HepG2 (cell line): ENCODE measurements at regions not wholly inside any gene's neighbourhood (a gene's known extent, or its start where the extent isn't known, plus 50 kb on each side); places are given as distances from the start of the nearest gene placed in this dataset.

Experiments used
- ATAC-seq: fragments of 200-7000 bp; cut with Tn5 transposase; 3 replicates; pipeline ENCODE4 v1.9.1; 2020; ENCODE audit warnings: mild to moderate bottlenecking, moderate library complexity
- BruUV-seq: library from RNA; stranded (reverse); fragments of 400-500 nt; replicated peaks from 2 replicates; lab custom pipeline; 2021; lab: Mats Ljungman, UMichigan
- CTCF ChIA-PET: fragments of 300-600 bp; formaldehyde crosslinking; extraction: SDS; loops from one replicate; lab custom pipeline; 2021; ENCODE audit warnings: low total read pairs, inconsistent platforms, low intra/inter-chr PET ratio; lab: Yijun Ruan, JAX
- POLR2A ChIA-PET: fragments of 350-600 bp; sonication (Branson Sonifier 250); formaldehyde crosslinking; loops from one replicate; lab custom pipeline; 2020; ENCODE audit warnings: antibody characterized with exemption, inconsistent platforms; lab: Yijun Ruan, JAX
- DNase-seq: peaks from one replicate; pipeline ENCODE4 v3.0.0-alpha.2; 2015; ENCODE audit warnings: low spot score
- FAIRE-seq: peaks from 3 replicates; lab custom pipeline; 2011; peaks lifted over from hg19 to GRCh38; lab: Jason Lieb, UNC
- H2AFZ ChIP-seq: one replicate; pipeline ENCODE4 v1.6.1; 2011; ENCODE audit warnings: low read length, inconsistent platforms
- H3K27ac ChIP-seq: fragments of 300-600 bp; 3 replicates; pipeline ENCODE4 v1.8.0; 2011; ENCODE audit warnings: mixed run types, mild to moderate bottlenecking, mixed read lengths, low read length, inconsistent platforms; ENCODE audit not compliant: insufficient read depth; ENCODE audit errors: extremely low read length
- H3K27me3 ChIP-seq, 2 experiments: fragments of 200-600 bp in 1 of 2; 2 replicates in 1 of 2; 3 replicates in 1 of 2; pipeline versions ENCODE4 v1.6.0 to v1.8.0; 2011; ENCODE audit warnings: low read length in 2 of 2, mild to moderate bottlenecking in 2 of 2, moderate library complexity in 2 of 2, inconsistent platforms in 1 of 2; ENCODE audit not compliant: insufficient read depth in 2 of 2, control insufficient read depth in 1 of 2
- H3K36me3 ChIP-seq, 2 experiments: fragments of 200-600 bp in 1 of 2; replicated peaks in 1 of 2; 2 replicates in 1 of 2; 3 replicates in 1 of 2; pipeline versions ENCODE4 v1.5.1 to v1.8.0; 2011; ENCODE audit warnings: low read length in 2 of 2, inconsistent platforms in 1 of 2; ENCODE audit not compliant: insufficient read depth in 2 of 2, control insufficient read depth in 1 of 2
- H3K4me1 ChIP-seq: 2 replicates; pipeline ENCODE4 v1.5.1; 2012; ENCODE audit warnings: low read length, inconsistent platforms; ENCODE audit not compliant: insufficient read depth
- H3K4me2 ChIP-seq: 2 replicates; pipeline ENCODE4 v1.6.0; 2011; ENCODE audit warnings: low read depth, low read length, inconsistent platforms
- H3K4me3 ChIP-seq, 3 experiments: fragments of 200-600 bp in 1 of 3; sonication (generic), shearing (Covaris generic) in 1 of 3; replicated peaks in 1 of 3; 2 replicates each; pipeline ENCODE4 v1.5.1; 2011 to 2016; ENCODE audit warnings: low read length in 3 of 3, inconsistent platforms in 2 of 3, low read depth in 2 of 3, mild to moderate bottlenecking in 2 of 3, control low read depth in 1 of 3, mixed read lengths in 1 of 3; ENCODE audit not compliant: insufficient read depth in 1 of 3
- H3K79me2 ChIP-seq: one replicate; pipeline ENCODE4 v1.6.1; 2011; ENCODE audit warnings: low read length, inconsistent platforms; ENCODE audit not compliant: insufficient read depth
- H3K9ac ChIP-seq: 2 replicates; pipeline ENCODE4 v1.6.0; 2011; ENCODE audit warnings: mild to moderate bottlenecking, low read depth, low read length, inconsistent platforms; ENCODE audit not compliant: insufficient read depth
- H3K9me3 ChIP-seq: 2 replicates; pipeline ENCODE4 v1.5.1; 2012; ENCODE audit warnings: mild to moderate bottlenecking, low read length
- H4K20me1 ChIP-seq: 2 replicates; pipeline ENCODE4 v1.6.0; 2011; ENCODE audit warnings: inconsistent platforms, mild to moderate bottlenecking, low read length, moderate library complexity; ENCODE audit not compliant: insufficient read depth
- GATAD2A ChIP-seq: IDR thresholded peaks from 2 replicates; pipeline ENCODE4 v1.6.1; 2016
- KAT8 ChIP-seq: IDR thresholded peaks from 2 replicates; pipeline ENCODE4 v1.6.1; 2016; ENCODE audit warnings: missing genetic modification reagents, missing compliant biosample characterization
- MTERF4 ChIP-seq: sonication (generic); formaldehyde crosslinking; IDR thresholded peaks from 2 replicates; pipeline ENCODE4 v1.8.0; 2023; ENCODE audit warnings: mild to moderate bottlenecking, missing genetic modification reagents
- NFYC ChIP-seq: IDR thresholded peaks from 2 replicates; pipeline ENCODE4 v1.6.1; 2016; ENCODE audit warnings: missing genetic modification reagents, missing compliant biosample characterization
- U2AF1 ChIP-seq: fragments of 200-400 bp; formaldehyde crosslinking; optimal IDR thresholded peaks from 2 replicates; pipeline ENCODE3; 2017; ENCODE audit warnings: mild to moderate bottlenecking, low read depth, low read length
- ZNF296 ChIP-seq: sonication (generic); formaldehyde crosslinking; conservative IDR thresholded peaks from 2 replicates; pipeline ENCODE4 v1.5.0; 2020; ENCODE audit warnings: mild to moderate bottlenecking, missing genetic modification reagents
- ZNF589 ChIP-seq: sonication (generic); formaldehyde crosslinking; conservative IDR thresholded peaks from 2 replicates; pipeline ENCODE4 v1.8.0; 2022; ENCODE audit warnings: mild to moderate bottlenecking, moderate library complexity, missing genetic modification reagents
- ZNF615 ChIP-seq: sonication (generic); formaldehyde crosslinking; IDR thresholded peaks from 2 replicates; pipeline ENCODE4 v1.5.0; 2020; ENCODE audit warnings: mild to moderate bottlenecking, missing genetic modification reagents, borderline replicate concordance
- ZNF724P ChIP-seq: sonication (generic); formaldehyde crosslinking; IDR thresholded peaks from 2 replicates; pipeline ENCODE4 v1.8.0; 2022; ENCODE audit warnings: missing genetic modification reagents, borderline replicate concordance
- ZNF746 ChIP-seq: sonication (generic); formaldehyde crosslinking; IDR thresholded peaks from 2 replicates; pipeline ENCODE4 v1.8.0; 2022; ENCODE audit warnings: mild to moderate bottlenecking, missing genetic modification reagents
- WGBS: methylation state at CpG from one replicate; pipeline ENCODE4 v1.1.6; 2017; ENCODE audit warnings: low lambda C conversion rate; 5-methylcytosine and 5-hydroxymethylcytosine counted together
- in situ Hi-C: cut with HindIII; loops from 2 replicates; pipeline ENCODE4 v1.10.0; 2017; ENCODE audit warnings: low pct_unique_long_range_greater_than_20kb; ENCODE audit not compliant: extremely low pct_ligation_motif_present
- intact Hi-C: fragments of 100-400 bp; cut with micrococcal nuclease; formaldehyde crosslinking; loops from one replicate; pipeline ENCODE4 v1.10.0; 2022; ENCODE audit not compliant: unreplicated experiment

DNA sequence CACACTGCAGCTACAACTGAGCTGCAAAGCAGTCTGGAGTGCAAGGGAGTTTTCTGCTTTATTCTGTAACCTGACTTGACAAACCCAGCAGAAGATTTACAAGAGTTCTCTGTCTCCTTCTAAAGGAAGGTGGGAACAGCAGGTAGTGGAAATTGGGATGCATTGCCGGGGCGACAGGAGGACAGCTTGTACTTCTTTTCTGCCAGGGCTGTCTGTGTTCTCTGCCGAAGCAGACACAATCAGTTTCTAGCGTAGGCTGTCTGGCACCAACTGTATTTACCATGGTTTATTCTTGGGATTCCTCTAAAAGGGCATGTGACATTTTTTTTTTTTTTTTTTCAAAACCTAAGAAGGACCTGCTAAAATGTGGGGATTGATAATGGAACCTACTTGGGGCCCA, 190.8 kb upstream of the GK2 start:
- Histone ChIP-seq H3K9ac (no peak overlapping the region), H3K4me2 (no peak overlapping the region), H4K20me1 (no peaks in the 10 kb centered on the region), H3K4me1 (no peaks in the 10 kb centered on the region)
- CTCF ChIA-PET = no interaction called here
- no peak for ATAC-seq
- TF ChIP-seq KAT8 (no peak), GATAD2A (CRISPR knock-in tag) (no peak), ZNF615 (CRISPR knock-in tag) (no peak), NFYC (CRISPR knock-in tag) (no peak), ZNF589 (CRISPR knock-in tag) (no peak), U2AF1 (no peak)
- TF ChIP-seq, all 625 proteins: peak for 0
- no peak for DNase-seq
- BruUV-seq = no TSS peak
- H2AFZ ChIP-seq = no peak overlapping the region
- H3K4me3 ChIP-seq = no peak overlapping the region
- H3K27me3 ChIP-seq = no peaks in the 10 kb centered on the region
- POLR2A ChIA-PET = no interaction called here
- FAIRE-seq = no peak
- no peaks in the 10 kb centered on the region for H3K36me3 ChIP-seq
- in situ Hi-C loops = loop anchor here (25.0 kb wide), 1 partner anchor 562 kb away; no protein-coding TSS in a partner anchor
- 4% methylated on average over 4 of the region's 4 CpGs for WGBS
- no peaks in the 10 kb centered on the region for H3K9me3 ChIP-seq
- no peaks in the 10 kb centered on the region for H3K79me2 ChIP-seq
- intact Hi-C loops = no loop called here
- H3K27ac ChIP-seq = no peak overlapping the region

DNA sequence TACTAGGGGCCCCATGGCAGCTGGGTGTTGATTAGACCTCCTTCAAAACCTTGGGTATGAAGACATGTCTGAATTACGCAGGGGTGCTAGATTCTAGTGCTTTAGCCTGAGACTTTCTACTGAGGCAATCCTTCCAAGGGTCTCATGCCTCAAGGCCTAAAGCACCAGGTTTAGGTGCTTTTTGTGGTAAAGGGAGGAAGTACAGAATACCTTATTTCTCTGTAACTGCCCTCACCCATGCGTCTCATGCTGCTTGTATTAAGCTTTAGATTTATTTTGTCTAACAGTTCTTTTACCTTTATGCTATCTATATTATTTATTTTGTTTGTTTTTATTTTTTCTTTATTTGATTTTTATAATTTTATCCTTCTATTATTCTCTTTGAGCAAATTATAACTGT, 190.2 kb upstream of the GK2 start:
- in situ Hi-C loops = loop anchor here (25.0 kb wide), 1 partner anchor 561 kb away; no protein-coding TSS in a partner anchor

More for the DNA sequence above, 190.2 kb upstream of the GK2 start:
- Histone ChIP-seq H3K4me3 (no peak overlapping the region), H2AFZ (no peak overlapping the region), H3K4me1 (no peaks in the 10 kb centered on the region), H3K27me3 (no peaks in the 10 kb centered on the region), H3K9me3 (no peaks in the 10 kb centered on the region), H3K36me3 (no peaks in the 10 kb centered on the region), H3K9ac (no peak overlapping the region), H3K4me2 (no peak overlapping the region), H3K79me2 (no peaks in the 10 kb centered on the region), H4K20me1 (no peaks in the 10 kb centered on the region), H3K27ac (no peak overlapping the region)
- POLR2A ChIA-PET = no interaction called here
- WGBS = 47% methylated on average over 2 of the region's 2 CpGs
- FAIRE-seq (no peak), ATAC-seq (no peak), DNase-seq (no peak)
- intact Hi-C loops = no loop called here
- BruUV-seq = no TSS peak
- TF ChIP-seq ZNF724P (CRISPR knock-in tag) = no peak
- TF ChIP-seq ZNF746 (CRISPR knock-in tag) = no peak
- no peak for TF ChIP-seq MTERF4
- no peak for TF ChIP-seq ZNF296 (CRISPR knock-in tag)
- CTCF ChIA-PET = no interaction called here
